GM19240 (cell line): ENCODE measurements at regions not wholly inside any gene's neighbourhood (a gene's known extent, or its start where the extent isn't known, plus 50 kb on each side); places are given as distances from the start of the nearest gene placed in this dataset.

Experiments
- DNase-seq: peaks from one replicate; pipeline ENCODE4 v3.0.0; 2011; ENCODE audit warnings: low spot score; ENCODE audit not compliant: insufficient read length

DNA sequence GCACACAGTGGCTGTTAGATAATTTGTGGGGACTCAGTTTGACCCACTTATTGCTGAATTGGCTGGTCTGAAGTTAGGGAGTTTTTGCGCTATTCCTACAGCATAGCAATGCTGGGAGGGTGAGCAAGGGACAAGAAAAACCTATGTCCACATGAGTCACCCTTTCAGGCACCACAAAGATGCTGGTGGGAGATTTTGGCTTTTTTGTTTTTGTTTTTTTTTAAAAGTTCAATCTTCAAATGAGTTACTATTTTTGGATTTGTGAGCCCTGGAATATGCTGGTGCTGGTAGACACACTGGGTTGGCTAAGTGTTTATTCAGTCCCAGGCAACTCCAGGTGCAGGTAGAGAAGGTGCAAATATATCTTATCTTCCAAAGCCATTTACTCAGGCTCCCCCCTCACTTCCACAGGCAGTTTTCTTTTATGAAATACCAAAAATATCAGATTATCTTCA is 143.4 kb downstream of the BTG1 start:
- DNase-seq: no peak

DNA sequence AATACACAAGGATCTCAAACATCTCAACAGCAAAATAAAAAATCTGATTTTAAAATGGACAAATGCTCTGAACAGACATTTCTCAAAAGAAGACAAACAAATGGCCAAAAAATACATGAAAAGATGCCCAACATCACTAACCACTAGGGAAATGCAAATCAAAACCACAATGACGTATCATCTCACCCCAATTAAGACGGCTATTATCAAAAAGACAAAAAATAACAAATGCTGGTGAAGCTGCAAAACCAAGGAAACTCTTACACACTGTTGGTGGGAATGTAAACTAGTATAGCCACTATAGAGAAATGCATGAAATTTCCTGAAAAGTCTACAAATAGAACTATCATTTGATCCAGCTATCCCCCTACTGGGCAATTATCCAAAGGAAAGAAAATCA is 145.0 kb downstream of the BTG1 start:
- no peak for DNase-seq

DNA sequence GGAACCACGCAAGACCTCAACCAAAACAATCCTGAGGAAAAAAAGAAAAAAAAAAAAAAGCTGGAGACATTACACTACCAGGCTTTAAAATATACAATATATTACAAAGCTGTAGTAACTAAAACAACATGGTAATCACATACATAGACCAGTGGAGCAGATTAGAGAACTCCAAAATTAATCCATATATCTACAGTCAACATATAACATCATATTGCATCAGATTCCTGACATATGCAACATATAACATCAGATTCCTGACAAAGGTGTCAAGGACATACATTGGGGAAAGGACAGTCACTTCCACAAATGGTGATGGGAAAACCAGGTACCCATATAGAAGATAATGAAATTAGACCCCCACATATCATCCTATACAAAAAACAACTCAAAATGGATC is 145.8 kb downstream of the BTG1 start:
- DNase-seq: no peak

DNA sequence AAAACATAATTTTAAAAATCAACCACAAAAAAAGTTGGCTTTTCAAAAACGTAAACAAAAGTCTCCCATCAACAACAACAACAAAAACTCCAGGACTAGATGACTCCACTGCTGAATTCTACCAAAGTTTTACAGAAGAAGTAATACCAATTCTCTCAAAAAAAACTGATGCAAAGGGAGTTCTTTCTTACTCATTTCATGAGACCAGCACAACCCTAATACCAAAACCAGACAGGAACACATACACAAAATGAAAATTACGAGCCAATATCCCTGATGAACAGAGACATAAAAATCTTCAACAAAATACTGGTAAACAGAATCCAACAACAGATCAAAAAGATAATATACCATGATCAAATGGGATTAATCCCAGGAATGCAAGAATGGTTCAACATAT is 147.3 kb downstream of the BTG1 start:
- no peak for DNase-seq

DNA sequence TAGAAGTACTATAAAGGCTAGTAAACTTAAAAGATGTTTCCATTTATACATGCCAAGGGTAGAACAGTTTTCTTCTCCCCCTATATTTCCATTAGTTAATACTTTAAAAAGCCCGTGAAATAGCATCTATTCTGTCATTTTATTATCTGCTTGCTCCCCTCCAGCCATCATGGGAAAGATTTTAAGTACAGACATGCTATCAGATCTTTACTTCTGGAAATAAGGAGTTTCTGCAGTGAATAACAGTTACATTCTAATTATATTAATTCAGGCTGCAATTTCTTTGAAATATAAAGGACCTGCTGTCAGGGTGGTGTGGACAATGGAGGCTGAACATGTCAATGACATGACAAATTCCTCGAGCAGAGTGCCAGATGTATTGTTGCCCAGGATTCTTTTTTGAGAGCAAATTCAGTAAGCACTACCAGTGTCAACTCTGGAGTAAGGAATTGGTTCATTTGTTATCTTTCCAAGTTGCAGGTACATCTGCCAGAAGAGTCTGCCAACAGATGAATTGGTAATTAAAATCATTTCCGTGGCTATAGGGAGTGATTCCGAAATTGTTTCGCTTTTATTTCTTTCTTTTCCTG is 151.3 kb downstream of the BTG1 start:
- DNase-seq: no peak

DNA sequence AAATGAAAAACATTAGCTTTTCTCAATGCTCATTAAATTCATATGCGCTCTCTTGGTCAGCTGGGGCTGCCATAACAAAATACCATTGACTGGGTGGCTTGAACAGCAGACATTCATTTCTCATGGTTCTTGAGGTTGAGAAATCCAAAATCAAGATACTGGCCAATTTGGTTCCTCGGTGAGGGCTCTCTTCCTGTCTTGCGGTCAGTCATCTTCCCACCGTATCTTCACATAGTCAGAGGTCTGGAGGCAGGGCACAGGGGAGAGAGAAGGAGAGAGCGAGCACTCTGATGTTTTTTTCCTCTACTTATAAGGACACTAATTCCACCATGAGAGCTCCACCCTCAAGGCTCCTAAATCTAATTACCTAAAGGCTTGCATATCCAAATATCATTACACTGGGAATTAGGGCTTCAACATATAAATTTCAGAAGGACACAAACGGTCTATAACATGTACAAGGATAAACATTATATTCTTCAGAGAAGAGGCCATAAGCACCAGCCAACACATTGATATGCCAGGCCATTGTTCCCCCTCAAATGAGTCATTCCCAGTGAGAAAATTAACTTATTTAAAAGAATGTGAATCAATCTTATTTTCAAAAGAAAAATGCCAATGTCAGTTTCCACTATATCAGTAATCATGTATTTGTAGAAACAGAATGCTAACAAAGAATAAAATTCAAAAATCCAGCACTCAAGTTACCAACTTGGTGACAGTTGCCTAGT is 152.2 kb downstream of the BTG1 start:
- DNase-seq: no peak

DNA sequence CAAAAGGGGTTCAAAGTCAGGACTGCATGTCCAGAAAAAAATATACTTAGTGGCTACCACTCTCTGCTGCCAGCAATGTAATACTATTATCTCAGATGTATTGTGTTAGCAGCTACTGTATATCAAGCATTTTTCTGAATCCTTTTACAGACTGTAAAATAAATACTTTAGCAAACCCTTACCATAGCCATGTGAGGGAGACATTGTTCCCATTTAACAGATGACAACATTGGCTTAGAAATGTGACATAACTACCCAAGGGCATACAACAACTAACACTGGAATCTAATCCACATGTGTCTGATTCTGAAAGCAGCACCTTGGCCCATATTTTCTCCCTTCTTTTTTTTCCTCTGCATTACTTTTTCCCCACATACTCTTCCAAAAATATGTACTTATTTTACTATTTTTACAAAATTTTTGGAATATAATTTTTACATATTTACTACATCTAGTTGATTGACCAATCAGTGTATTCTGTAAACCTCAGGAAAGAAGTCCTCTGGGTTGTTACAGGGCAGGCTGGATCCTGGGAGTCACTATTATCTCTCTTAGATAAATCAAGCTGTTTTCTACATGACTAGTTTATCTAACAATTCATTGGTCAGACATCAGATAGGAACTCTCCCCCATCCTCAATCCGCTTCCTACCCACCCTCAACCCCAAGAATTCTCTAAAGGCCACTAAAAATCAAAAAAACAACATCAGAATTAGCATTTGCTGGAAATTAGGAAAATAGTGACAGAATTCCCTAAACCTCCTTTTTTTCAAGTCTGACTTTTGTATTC is 154.1 kb downstream of the BTG1 start:
- no peak for DNase-seq

DNA sequence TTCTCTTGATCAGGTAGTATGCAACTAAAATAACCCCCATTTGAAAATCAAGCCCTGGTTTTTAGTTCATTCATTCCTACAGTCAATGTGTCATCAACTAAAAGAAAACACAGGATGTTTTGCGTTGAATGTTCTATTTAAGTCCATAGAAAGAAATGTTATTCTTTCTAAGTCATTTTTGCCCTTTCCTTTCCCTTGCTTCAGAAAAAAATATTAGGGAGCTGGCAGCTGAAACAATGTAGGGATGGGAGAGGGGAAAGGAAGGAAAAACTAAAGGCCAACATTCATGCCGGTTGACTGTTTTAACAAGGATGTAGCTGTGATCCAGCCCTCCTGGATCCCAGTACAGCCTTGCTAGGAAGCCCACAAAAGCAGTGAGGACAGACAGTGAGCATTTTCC is 155.1 kb downstream of the BTG1 start:
- DNase-seq: no peak

DNA sequence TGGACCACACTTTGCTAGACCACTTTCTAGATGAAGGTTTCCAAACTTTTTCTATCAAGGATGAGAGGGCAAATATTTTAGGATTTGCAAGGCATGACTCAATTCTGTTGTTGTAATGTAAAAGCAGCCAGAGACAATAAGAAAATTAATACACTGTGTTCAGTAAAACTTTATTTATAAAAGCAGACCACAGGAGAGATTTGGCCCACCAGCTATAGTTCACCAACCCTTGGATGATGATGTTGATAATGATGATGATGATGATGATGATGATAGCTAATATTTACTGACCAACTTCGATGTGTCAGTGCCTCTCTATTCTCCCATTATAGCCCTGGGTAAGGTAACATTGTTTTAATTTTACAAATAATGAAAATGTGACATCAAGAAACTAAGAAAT is 156.5 kb downstream of the BTG1 start:
- DNase-seq: no peak

DNA sequence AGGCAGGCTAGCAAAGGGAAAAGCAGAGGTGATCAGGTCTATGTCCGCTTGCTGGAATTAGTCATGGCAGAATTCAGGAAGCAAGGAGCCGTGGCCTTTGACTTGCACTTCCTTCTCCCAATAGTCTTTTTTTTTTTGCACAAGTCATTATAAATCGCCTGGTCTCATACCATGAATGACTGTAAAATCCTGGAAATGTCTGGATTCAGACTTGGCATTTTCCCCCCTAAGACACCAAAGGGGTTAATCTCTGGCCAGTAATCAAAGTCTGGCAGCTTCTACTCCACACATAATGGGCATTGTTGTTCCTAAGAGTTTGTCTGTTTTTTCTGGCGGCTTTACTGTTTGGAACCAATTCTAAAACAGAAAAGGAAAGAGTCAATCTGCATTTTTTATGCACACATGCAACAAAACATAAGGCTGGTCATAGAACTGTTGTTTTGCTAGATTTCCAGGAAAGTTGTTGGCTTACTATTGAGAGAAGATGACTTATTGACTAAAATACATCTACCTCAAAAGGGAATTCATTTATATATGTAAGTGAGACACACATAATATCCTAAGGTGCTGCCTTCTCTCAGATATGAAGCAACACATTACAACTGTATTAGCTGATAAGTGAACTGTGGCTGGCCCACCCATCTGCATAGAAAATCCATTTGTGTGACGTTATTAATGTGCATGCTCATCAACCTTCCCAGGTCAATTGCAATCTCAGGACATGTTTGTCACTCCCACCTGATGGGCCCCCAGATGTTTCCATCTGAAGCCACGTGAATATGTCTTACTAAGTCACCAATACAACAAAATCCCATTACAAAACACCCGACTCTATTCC is 157.3 kb downstream of the BTG1 start:
- no peak for DNase-seq

DNA sequence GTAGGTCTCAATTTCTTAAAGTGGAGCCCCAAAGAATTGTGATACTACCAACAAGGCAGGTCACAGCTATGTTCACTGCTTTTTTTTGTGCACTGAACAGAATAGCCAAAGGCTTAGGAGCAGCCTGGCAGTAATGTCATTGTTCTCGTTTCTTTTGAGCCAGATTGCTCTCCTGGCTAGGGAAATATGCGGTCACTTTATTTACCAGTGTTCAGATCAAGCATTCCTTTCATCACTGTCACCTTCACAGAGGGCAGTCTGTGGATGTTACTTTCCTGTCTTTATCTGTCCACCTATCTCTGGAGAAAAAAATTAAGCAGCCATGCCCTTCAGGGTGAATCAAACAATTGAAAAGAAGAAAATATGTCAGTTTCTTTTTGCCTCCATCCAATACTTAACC is 159.6 kb downstream of the BTG1 start:
- no peak for DNase-seq

DNA sequence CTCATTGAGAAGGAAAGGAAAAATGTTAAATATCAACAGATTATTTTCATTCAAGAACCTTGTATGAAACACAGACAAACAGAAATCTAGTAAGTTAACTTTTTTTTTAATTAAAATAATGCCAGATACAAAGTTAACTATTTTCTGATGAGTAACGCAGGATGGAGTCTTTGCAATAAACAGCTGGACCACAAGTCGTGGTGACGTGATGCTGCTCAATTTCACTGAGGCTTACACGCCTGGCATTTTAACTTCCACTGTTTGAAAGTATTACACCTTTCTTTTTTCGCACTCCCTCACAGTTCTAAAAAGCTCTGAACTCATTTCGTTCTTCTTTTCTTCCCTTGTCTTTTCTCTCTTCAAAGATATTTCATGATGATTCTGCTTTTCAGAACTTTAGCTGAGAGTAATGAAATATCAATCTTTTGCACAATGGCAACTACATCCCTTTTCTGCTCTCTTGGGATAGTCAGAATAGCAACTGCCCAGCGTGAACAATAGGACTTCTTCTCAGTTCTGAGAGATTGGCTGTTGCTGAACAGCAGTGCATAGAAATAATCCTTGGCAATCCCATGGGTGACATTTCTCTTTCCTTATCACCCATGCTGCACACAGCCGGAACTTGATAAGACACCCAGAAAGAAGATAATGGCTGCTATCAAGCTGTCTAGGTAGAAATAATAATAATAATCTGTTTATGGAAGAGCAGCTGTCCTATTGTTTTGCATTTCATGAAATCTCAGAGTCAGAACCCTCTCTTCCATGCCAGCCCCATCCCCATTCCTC is 160.5 kb downstream of the BTG1 start:
- DNase-seq: no peak

DNA sequence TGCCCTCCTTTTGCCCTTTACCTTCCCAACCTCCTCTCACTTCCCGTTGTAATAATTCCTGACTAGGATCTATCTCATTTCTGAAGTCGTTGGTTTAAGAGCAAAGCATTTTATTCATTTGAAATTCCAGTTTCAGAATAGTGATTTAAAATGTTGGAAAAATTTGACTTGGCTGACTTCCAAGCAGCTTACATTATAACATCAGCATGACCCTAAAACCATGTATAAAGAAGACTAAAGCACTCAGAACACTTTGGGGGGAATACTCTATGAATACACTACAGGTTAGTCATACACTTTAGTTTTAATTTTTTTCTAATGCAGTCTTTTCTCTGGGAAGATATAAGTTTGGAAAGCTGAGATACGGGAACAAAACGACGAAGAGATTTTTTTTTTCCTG is 161.1 kb downstream of the BTG1 start:
- no peak for DNase-seq

DNA sequence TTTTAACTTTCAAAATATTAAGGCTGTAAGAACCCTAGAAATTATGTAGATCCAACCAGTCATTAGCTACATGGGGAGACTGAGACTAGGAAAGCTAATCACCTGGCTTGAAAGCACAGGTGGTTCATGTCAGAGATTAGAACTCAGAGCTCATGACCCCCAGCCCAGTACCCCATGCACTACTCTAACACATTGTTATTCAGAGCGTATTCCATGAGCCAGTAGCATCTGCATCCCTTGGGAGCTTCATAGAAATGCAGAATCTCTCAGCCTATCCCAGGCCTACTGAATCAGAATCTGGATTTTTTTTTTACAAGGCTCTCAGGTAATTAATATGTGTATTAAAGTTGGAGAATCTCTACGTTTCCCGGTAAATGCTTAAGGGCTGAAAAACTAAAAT is 161.7 kb downstream of the BTG1 start:
- no peak for DNase-seq

DNA sequence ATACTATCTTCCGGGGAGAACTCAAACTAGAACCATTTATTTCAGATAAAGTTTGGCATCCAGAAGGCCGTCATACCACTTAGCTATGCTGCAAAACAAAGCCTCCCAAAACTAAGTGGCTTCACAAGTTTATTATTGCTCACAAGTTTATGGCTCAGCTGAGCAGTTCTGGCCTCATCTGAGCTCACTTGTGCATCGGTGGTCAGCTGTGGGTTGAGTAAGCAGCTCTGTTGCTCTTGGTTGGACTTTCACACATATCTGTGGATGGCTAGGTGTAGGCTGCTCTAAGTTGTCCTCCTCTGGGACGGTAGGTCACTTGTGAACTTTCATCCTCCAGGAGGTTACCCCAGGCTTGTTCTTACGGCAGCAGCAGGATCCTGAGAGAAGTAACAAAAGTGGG is 162.7 kb downstream of the BTG1 start:
- no peak for DNase-seq

DNA sequence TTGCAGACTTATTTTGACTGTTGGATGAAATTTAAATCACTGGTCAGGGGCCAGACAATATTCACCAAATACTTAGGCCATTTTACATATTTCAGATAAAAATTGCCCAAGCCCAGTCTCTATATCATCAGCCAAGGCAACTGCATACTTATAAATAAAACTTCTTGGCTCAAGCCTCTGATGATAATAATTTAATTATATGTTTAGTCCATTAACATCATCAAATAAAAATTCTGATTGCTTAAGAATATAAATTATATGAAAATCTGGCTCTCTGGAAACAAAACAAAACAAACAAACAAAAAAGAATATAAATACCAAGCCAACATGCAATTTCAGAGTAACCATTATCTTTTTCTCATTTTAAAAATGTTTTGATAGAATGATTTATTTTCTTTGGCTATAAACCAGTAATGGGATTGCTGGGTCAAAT is 165.2 kb downstream of the BTG1 start:
- DNase-seq: no peak

DNA sequence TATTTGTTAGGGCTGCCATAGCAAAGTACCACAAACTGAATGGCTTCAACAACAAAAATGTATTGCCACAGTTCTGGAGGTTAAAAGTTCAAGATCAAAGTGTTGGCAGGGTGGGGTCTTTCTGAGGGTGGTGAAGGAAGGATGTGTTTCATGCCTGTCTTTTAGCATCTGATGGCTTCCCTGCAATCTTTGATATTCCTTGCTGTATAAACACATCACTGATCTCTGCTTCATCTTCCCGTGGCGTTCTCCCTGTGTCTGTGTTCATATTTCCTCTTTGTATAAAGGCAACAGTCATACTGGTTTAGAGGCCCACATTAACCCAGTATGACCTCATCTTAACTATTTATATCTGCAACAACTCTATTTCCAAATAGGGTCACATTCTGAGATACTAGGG is 167.5 kb downstream of the BTG1 start:
- no peak for DNase-seq

DNA sequence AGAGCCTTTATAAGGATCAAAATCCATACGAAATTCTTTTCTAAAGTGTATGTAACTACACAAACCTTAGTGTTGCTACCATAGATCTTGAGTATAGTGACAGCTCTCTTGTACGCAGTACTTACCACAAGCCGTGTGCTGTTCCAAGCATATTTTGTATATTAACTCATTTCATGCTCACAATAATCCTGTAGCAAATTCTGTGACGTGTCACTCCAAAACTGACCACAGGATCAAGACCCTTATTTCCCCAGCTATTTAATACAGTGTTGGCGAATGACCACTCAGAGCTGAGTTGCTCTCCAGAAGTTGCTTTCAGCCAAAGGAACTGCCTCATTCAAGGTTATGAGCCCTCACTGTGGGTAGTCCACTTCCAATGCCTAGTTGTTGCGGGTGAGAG is 169.8 kb downstream of the BTG1 start:
- no peak for DNase-seq

DNA sequence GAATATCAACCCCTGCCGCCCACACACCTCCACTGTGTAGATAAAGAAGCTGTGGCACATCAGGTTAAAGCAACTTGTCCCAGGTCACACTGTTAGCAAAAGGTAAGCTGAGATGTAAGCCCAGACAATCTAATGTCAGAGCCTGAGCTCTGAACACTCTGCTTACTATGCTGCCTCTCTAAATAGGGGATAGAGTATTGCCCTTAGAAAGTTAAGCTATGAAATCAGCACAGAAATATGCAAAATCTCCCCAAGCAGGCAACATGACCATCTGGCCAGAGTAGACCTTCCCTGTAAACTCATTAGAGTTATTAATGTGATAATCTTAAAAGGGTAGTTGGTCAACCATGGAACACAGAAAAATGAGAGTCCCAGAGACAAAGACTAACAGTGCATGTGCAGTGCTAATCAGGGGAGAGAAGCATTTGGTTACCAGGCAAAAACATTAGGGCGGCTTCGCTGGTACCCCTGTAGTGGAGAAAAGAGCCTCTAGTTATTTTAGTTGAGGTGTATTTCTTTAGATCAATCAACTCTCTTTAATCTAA is 171.0 kb downstream of the BTG1 start:
- DNase-seq: no peak

DNA sequence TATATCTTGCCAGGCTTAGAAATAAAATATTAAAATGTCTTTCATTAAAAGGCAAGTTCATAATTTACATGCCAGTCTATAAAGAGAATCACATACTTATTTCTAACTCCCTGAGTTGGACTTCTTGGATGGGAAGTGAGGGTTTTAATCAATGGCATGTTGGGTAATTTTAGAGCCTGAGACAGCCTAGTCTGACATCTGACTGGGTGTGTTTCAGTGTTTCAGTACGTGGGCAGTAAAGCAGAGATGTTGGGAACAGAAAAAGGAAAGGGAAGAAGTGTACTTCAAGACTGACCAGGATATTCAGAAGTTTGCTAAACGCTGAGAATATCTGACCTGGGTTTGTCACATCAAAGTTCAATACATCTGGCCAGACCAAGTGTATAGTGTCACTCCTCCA is 171.8 kb downstream of the BTG1 start:
- no peak for DNase-seq

DNA sequence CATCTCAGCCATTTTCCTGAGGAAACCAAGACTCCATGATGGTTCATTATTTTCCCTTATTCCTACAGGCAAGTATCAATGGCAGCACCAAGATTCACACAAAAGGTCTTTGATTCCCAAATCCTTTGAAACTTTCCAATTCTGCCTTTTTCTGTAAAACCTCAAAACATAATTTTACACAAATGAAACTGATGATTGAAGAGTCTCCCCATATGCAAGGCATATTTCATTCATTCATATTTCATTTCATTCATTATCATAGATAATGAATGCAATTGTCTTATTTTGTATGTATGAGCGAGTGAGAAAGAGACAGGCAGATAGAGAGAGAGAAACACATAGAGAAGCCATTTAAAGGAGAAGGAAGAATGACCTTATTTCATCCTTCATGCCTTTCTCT is 172.8 kb downstream of the BTG1 start:
- no peak for DNase-seq
